ENCODE measurements at regions not wholly inside any gene's neighbourhood (a gene's known extent, or its start where the extent isn't known, plus 50 kb on each side); places are given as distances from the start of the nearest gene placed in this dataset.

GRCh38 chr11:119520966-119521365, 98.0 kb upstream of the THY1 start:
- Histone ChIP-seq H3F3A (replicated peaks; ENCODE audit: insufficient read depth) (no peaks in the 10 kb centered on the region), H3K27ac (ENCODE audit: low read depth in 2 of 2, low read length in 1 of 2) (no peak overlapping the region), H3K27me3 (ENCODE audit: insufficient read depth) (peaks cover 8% of the 10 kb centered on the region; the same call in 1 of the 2 replicates), H3K9ac (no peak overlapping the region), H3K4me3 (ENCODE audit: low read depth in 2 of 2, low read length in 1 of 2) (no peak overlapping the region), H3K9me3 (no peaks in the 10 kb centered on the region), H3K36me3 (replicated peaks in 1 of 2; ENCODE audit: control insufficient read depth in 1 of 2, insufficient read depth in 2 of 2, low read length in 1 of 2) (no peaks in the 10 kb centered on the region), H2AFZ (ENCODE audit: low read depth) (no peak overlapping the region), H3K4me1 (ENCODE audit: control insufficient read depth in 1 of 2, insufficient read depth in 2 of 2, low read depth in 1 of 2, low read length in 1 of 2) (no peaks in the 10 kb centered on the region; a peak in 1 of 4 replicates), H3K79me2 (ENCODE audit: insufficient read depth) (no peaks in the 10 kb centered on the region), H3K9me2 (no peaks in the 10 kb centered on the region), H4K20me1 (ENCODE audit: insufficient read depth) (no peaks in the 10 kb centered on the region), H3K4me2 (no peak overlapping the region)
- no peak for TF ChIP-seq ZBTB33 (IDR thresholded peaks at IDR 0.05; ENCODE audit: borderline replicate concordance, low read depth)
- no peak for TF ChIP-seq GATA2 (CRISPR knock-in tag; IDR thresholded peaks at IDR 0.05)
- no peak for TF ChIP-seq EP300 (IDR thresholded peaks at IDR 0.05; ENCODE audit: borderline replicate concordance in 1 of 2, low read depth in 1 of 2, low read length in 1 of 2)
- no peak for TF ChIP-seq USF1 (IDR thresholded peaks at IDR 0.05; ENCODE audit: borderline replicate concordance, low read depth)
- TF ChIP-seq FOXJ3 (CRISPR knock-in tag; IDR thresholded peaks at IDR 0.05): no peak
- TF ChIP-seq TCF12 (IDR thresholded peaks at IDR 0.05): no peak
- TF ChIP-seq MEF2A (IDR thresholded peaks at IDR 0.05; ENCODE audit: borderline replicate concordance, low read depth): no peak
- no peak for TF ChIP-seq REST (IDR thresholded peaks at IDR 0.05; ENCODE audit: low read depth, low read length)
- no peak for TF ChIP-seq NFIC (IDR thresholded peaks at IDR 0.05; ENCODE audit: borderline replicate concordance)
- no peak for TF ChIP-seq RCOR1 (IDR thresholded peaks at IDR 0.05; ENCODE audit: low read length)
- TF ChIP-seq JUND (IDR thresholded peaks at IDR 0.05): no peak
- no peak for TF ChIP-seq SIN3A (IDR thresholded peaks at IDR 0.05; ENCODE audit: borderline replicate concordance, low read depth, low read length)
- TF ChIP-seq CTCF (IDR thresholded peaks at IDR 0.05): no peak
- no peak for TF ChIP-seq SMC3 (IDR thresholded peaks at IDR 0.05; ENCODE audit: low read depth, low read length)
- no peak for TF ChIP-seq NRF1 (IDR thresholded peaks at IDR 0.05; ENCODE audit: low read depth, low read length)
- TF ChIP-seq TEAD4 (IDR thresholded peaks at IDR 0.05; ENCODE audit: borderline replicate concordance, insufficient read depth): no peak
- ChIA-PET POLR2A (no interaction called here), CTCF (interaction anchor here (1.7 to 2.6 kb wide), 4 partner anchors 12 to 46 kb away, joined by 5 to 26 read pairs (median 7); no protein-coding TSS in a partner anchor)
- WGBS (ENCODE audit: low lambda C conversion rate): 55% methylated on average over 9 of the region's 9 CpGs
- no peak for DNase-seq

Measured in SK-N-SH (cell line).